ENCODE measurements at regions not wholly inside any gene's neighbourhood (a gene's known extent, or its start where the extent isn't known, plus 50 kb on each side); places are given as distances from the start of the nearest gene placed in this dataset.
"Not testable (repeated sequence)": the region's sequence is repeated elsewhere in the genome, so short reads cannot be mapped to it uniquely, and the experiment has no call there.

DNA sequence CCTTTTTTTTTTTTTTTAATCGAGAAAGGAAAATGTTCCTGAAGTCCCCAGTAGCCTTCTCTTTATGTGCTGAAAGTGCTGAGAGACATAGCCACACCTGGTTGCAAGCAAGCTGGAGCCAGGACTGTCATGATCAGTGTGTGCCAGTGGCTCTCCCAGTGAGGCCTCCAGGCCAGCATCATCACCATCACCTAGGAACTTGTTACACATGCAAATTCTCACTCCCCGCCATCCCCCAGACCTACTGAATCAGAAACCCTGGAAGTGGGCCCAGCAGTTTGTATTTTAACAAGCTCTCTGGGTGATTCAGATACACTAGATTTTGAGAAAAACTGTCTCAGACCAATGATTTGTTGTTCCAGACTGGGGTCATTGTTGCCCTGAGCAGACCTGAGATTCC is 181.9 kb upstream of the GLRA1 start:
- CTCF ChIA-PET: interaction anchor here (0.6 kb wide), 1 partner anchor 1102 kb away, joined by 3 read pairs; no protein-coding TSS in a partner anchor
- POLR2A ChIA-PET: no interaction called here
- H3K27ac Mint-ChIP-seq (ENCODE audit: low read depth, unreplicated experiment): no peak overlapping the region

GRCh38 chr5:152105085-152105484 is 180.4 kb upstream of the GLRA1 start:
- no peak for TF ChIP-seq CTCF (IDR thresholded peaks at IDR 0.05; ENCODE audit: unreplicated experiment)
- no peaks in the 10 kb centered on the region for H3K36me3 Mint-ChIP-seq (ENCODE audit: insufficient read depth, unreplicated experiment)
- H3K4me3 Mint-ChIP-seq (ENCODE audit: unreplicated experiment): no peak overlapping the region
- no peak for DNase-seq (ENCODE audit: unreplicated experiment)
- intact Hi-C loops (cut with micrococcal nuclease): no loop called here
- no peaks in the 10 kb centered on the region for H3K4me1 Mint-ChIP-seq (ENCODE audit: insufficient read depth, unreplicated experiment)
- BruUV-seq (replicated peaks): no TSS peak
- POLR2A ChIA-PET: no interaction called here
- CTCF ChIA-PET: interaction anchor here (0.6 to 1.7 kb wide), 5 partner anchors 13 to 399 kb away, joined by 3 to 5 read pairs (median 4); no protein-coding TSS in a partner anchor
- H3K27me3 Mint-ChIP-seq (ENCODE audit: insufficient read depth, unreplicated experiment): peaks cover 12% of the 10 kb centered on the region
- no peaks in the 10 kb centered on the region for H3K9me3 Mint-ChIP-seq (ENCODE audit: unreplicated experiment)
- H3K27ac Mint-ChIP-seq (ENCODE audit: low read depth, unreplicated experiment): no peak overlapping the region

More for the DNA sequence above, 181.9 kb upstream of the GLRA1 start:
- Mint-ChIP-seq H3K9me3 (ENCODE audit: unreplicated experiment) (no peaks in the 10 kb centered on the region), H3K27me3 (ENCODE audit: insufficient read depth, unreplicated experiment) (no peaks in the 10 kb centered on the region), H3K4me3 (ENCODE audit: unreplicated experiment) (no peak overlapping the region), H3K36me3 (ENCODE audit: insufficient read depth, unreplicated experiment) (no peaks in the 10 kb centered on the region), H3K4me1 (ENCODE audit: insufficient read depth, unreplicated experiment) (no peaks in the 10 kb centered on the region)
- BruUV-seq (replicated peaks): no TSS peak
- intact Hi-C loops (cut with micrococcal nuclease): no loop called here
- TF ChIP-seq CTCF (IDR thresholded peaks at IDR 0.05; ENCODE audit: unreplicated experiment): no peak
- DNase-seq (ENCODE audit: unreplicated experiment): no peak

DNA sequence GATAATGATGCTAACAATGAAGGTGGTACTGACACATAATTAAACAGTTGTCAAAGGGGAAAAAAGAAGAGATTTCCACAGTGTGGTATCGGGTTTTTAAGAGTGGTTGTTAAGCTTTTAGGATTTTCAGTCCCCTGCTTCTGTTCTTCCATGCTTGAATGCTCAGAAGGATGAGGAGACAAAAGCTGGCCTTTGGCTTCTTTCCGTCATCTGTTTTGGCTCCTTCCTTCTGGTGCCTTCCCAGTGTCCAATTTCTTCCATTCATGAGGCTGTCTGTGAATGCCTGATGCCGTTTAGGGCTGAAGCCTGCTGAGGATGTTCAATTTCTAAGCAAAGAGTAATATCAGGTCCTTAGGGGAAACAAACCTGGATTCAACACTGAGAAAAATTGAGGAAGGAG is 179.6 kb upstream of the GLRA1 start:
- H3K27me3 Mint-ChIP-seq (ENCODE audit: insufficient read depth, unreplicated experiment): peaks cover 18% of the 10 kb centered on the region
- no TSS peak for BruUV-seq (replicated peaks)

DNA sequence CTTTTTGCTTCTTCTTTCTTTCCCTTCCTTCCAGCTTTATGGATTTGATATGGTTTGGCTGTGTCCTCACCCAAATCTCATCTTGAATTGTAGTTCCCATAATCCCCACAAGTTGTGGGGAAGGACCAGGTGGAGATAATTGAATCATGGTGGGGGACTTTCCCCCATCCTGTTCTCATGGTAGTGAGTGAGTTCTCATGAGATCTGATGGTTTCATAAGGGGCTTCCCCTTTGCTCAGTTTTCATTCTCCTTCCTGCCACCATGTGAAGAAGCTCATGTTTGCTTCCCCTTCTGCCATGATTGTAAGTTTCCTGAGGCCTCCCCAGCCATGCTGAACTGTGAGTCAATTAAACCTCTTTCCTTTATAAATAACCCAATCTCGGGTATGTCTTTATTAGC is 178.3 kb upstream of the GLRA1 start:
- POLR2A ChIA-PET; BruUV-seq (replicated peaks); H3K9me3 Mint-ChIP-seq (ENCODE audit: unreplicated experiment): not testable (repeated sequence)

More for the DNA sequence above, 179.6 kb upstream of the GLRA1 start:
- DNase-seq (ENCODE audit: unreplicated experiment): no peak
- no peaks in the 10 kb centered on the region for H3K9me3 Mint-ChIP-seq (ENCODE audit: unreplicated experiment)
- no peaks in the 10 kb centered on the region for H3K36me3 Mint-ChIP-seq (ENCODE audit: insufficient read depth, unreplicated experiment)
- no peak overlapping the region for H3K4me3 Mint-ChIP-seq (ENCODE audit: unreplicated experiment)
- H3K4me1 Mint-ChIP-seq (ENCODE audit: insufficient read depth, unreplicated experiment): no peaks in the 10 kb centered on the region
- intact Hi-C loops (cut with micrococcal nuclease): no loop called here
- H3K27ac Mint-ChIP-seq (ENCODE audit: low read depth, unreplicated experiment): no peak overlapping the region
- TF ChIP-seq CTCF (IDR thresholded peaks at IDR 0.05; ENCODE audit: unreplicated experiment): no peak
- ChIA-PET CTCF (interaction anchor here (0.5 to 1.7 kb wide), 6 partner anchors 13 to 400 kb away, joined by 3 to 6 read pairs (median 4); no protein-coding TSS in a partner anchor), POLR2A (no interaction called here)

DNA sequence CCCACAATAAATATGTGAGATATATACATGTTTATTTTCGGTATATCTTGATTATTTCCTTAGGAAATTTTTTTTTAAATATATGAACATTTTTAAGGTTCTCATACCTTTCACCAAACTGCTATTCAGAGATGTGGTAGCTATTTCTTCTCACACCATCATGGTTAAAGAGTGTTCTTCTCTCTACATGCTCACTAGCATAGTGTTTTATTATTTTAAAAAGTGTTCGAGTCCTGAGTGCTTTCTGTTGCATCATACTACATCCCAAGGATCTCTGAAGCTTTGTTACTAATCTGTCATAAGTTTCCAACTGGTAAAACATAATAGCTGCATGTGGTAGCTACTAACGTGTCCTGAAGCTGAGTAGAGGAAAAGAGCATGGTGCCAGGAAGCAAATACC is 177.4 kb upstream of the GLRA1 start:
- no TSS peak for BruUV-seq (replicated peaks)
- peaks cover 23% of the 10 kb centered on the region for H3K27me3 Mint-ChIP-seq (ENCODE audit: insufficient read depth, unreplicated experiment)
- H3K27ac Mint-ChIP-seq (ENCODE audit: low read depth, unreplicated experiment): no peak overlapping the region
- TF ChIP-seq CTCF (IDR thresholded peaks at IDR 0.05; ENCODE audit: unreplicated experiment): no peak
- CTCF ChIA-PET: interaction anchor here (0.5 to 1.4 kb wide), 3 partner anchors 277 to 431 kb away, joined by 3 read pairs; no protein-coding TSS in a partner anchor
- DNase-seq (ENCODE audit: unreplicated experiment): no peak
- no peaks in the 10 kb centered on the region for H3K4me1 Mint-ChIP-seq (ENCODE audit: insufficient read depth, unreplicated experiment)
- no peaks in the 10 kb centered on the region for H3K36me3 Mint-ChIP-seq (ENCODE audit: insufficient read depth, unreplicated experiment)
- H3K4me3 Mint-ChIP-seq (ENCODE audit: unreplicated experiment): no peak overlapping the region
- no peaks in the 10 kb centered on the region for H3K9me3 Mint-ChIP-seq (ENCODE audit: unreplicated experiment)
- intact Hi-C loops (cut with micrococcal nuclease): no loop called here
- POLR2A ChIA-PET: no interaction called here

More for the DNA sequence above, 178.3 kb upstream of the GLRA1 start:
- DNase-seq (ENCODE audit: unreplicated experiment); H3K4me1 Mint-ChIP-seq (ENCODE audit: insufficient read depth, unreplicated experiment); H3K4me3 Mint-ChIP-seq (ENCODE audit: unreplicated experiment); intact Hi-C loops (cut with micrococcal nuclease); H3K27ac Mint-ChIP-seq (ENCODE audit: low read depth, unreplicated experiment); H3K36me3 Mint-ChIP-seq (ENCODE audit: insufficient read depth, unreplicated experiment): not testable (repeated sequence)
- H3K27me3 Mint-ChIP-seq (ENCODE audit: insufficient read depth, unreplicated experiment): peaks cover 18% of the 10 kb centered on the region
- CTCF ChIA-PET: interaction anchor here (0.7 to 1.1 kb wide), 3 partner anchors 40 to 174 kb away, joined by 3 to 5 read pairs (median 4); no protein-coding TSS in a partner anchor

Measured in MCF 10A (cell line).